GM21526 (cell line): ENCODE measurements at regions not wholly inside any gene's neighbourhood (a gene's known extent, or its start where the extent isn't known, plus 50 kb on each side); places are given as distances from the start of the nearest gene placed in this dataset.

Source experiments
- ATAC-seq: cut with Tn5 transposase; IDR thresholded peaks from one replicate; pipeline ENCODE4 v1.9.1; 2021; ENCODE audit warnings: moderate library complexity; ENCODE audit not compliant: unreplicated experiment, low FRiP score

GRCh38 chr17:79506150-79506870 is 104.5 kb downstream of the RBFOX3 start:
- ATAC-seq: no peak

GRCh38 chr17:79505199-79505598 is 105.7 kb downstream of the RBFOX3 start:
- ATAC-seq: no peak

- ATAC-seq: no peak
Observed at GRCh38 chr17:79504181-79504605, 106.7 kb downstream of the RBFOX3 start.

- no peak for ATAC-seq
Observed at GRCh38 chr17:79503126-79503839, 107.6 kb downstream of the RBFOX3 start.

- no peak for ATAC-seq
Observed at GRCh38 chr17:79501910-79502309, 108.9 kb downstream of the RBFOX3 start.

GRCh38 chr17:79500745-79501618 is 109.9 kb downstream of the RBFOX3 start:
- ATAC-seq: no peak

GRCh38 chr17:79498854-79499253 is 112.0 kb downstream of the RBFOX3 start:
- ATAC-seq: no peak

GRCh38 chr17:79497777-79498348 is 113.0 kb downstream of the RBFOX3 start:
- ATAC-seq: no peak

- ATAC-seq: no peak
Observed at GRCh38 chr17:79496422-79497005, 114.3 kb downstream of the RBFOX3 start.

GRCh38 chr17:79495665-79496064 is 115.2 kb downstream of the RBFOX3 start:
- no peak for ATAC-seq

GRCh38 chr17:79491006-79491405 is 119.8 kb downstream of the RBFOX3 start:
- no peak for ATAC-seq

GRCh38 chr17:79490530-79490929 is 120.3 kb downstream of the RBFOX3 start:
- ATAC-seq: no peak

GRCh38 chr17:79487149-79487548 is 123.7 kb downstream of the RBFOX3 start:
- ATAC-seq: no peak

- ATAC-seq: no peak
Observed at GRCh38 chr17:79485991-79486390, 124.9 kb downstream of the RBFOX3 start.

- ATAC-seq: no peak
Observed at GRCh38 chr17:79485419-79485985, 125.3 kb downstream of the RBFOX3 start.

- ATAC-seq: no peak
Observed at GRCh38 chr17:79484600-79485418, 126.0 kb downstream of the RBFOX3 start.

- no peak for ATAC-seq
Observed at GRCh38 chr17:79483842-79484241, 127.0 kb downstream of the RBFOX3 start.

GRCh38 chr17:79482727-79483521 is 127.9 kb downstream of the RBFOX3 start:
- no peak for ATAC-seq
